ENCODE measurements at regions not wholly inside any gene's neighbourhood (a gene's known extent, or its start where the extent isn't known, plus 50 kb on each side); places are given as distances from the start of the nearest gene placed in this dataset.

DNA sequence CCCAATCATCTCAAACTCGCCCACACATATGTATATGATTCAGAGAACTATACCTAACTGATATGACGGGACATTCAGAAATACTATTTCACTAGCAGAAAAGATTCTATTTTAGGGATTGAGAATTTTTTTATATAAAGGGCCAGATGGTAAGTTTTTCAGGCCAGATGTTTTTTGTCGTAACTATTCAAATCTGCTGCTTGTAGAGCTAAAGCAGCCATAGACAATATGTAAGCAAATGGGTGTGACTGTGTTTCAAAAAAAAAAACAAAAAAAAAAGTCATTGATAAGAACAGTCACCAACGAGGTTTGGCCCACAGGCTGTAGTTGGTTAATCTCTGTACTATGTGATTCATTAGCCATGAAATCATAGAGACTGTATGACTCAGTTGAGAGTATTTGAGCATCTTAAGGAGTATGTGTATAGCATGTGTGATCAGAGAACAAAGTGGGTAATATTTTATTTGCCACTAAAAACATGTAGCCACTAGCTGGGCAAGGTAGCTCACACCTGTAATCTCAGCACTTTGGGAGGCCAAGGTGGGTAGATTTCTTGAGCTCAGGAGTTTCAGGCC lies 2724.7 kb downstream of the PCDH9 start:
- no peak overlapping the region for H3K4me2 ChIP-seq (ENCODE audit: low read depth, low read length)
- DNase-seq (ENCODE audit: low spot score) = no peak
- in situ Hi-C loops (cut with HindIII; ENCODE audit: extremely low pct_ligation_motif_present, low pct_unique_long_range_greater_than_20kb) (no loop called here), intact Hi-C loops (cut with micrococcal nuclease; ENCODE audit: unreplicated experiment) (no loop called here)
- H3K36me3 ChIP-seq (replicated peaks in 1 of 2; ENCODE audit: control insufficient read depth in 1 of 2, insufficient read depth in 2 of 2, low read length in 2 of 2) = no peaks in the 10 kb centered on the region
- TF ChIP-seq ZNF543 (CRISPR knock-in tag; IDR thresholded peaks at IDR 0.05) (no peak), ZNF44 (CRISPR knock-in tag; IDR thresholded peaks at IDR 0.05) (no peak), GPBP1L1 (CRISPR knock-in tag; IDR thresholded peaks at IDR 0.05) (no peak), TP53 (CRISPR knock-in tag; conservative IDR thresholded peaks at IDR 0.05) (no peak), ZNF230 (CRISPR knock-in tag; IDR thresholded peaks at IDR 0.05) (no peak), MEIS2 (CRISPR knock-in tag; IDR thresholded peaks at IDR 0.05) (no peak), RAD51 (IDR thresholded peaks at IDR 0.05; ENCODE audit: borderline replicate concordance) (no peak), E2F2 (CRISPR knock-in tag; IDR thresholded peaks at IDR 0.05; ENCODE audit: borderline replicate concordance) (no peak), SNAPC2 (CRISPR knock-in tag; IDR thresholded peaks at IDR 0.05) (no peak), CBFB (CRISPR knock-in tag; IDR thresholded peaks at IDR 0.05) (no peak), RORA (CRISPR knock-in tag; IDR thresholded peaks at IDR 0.05) (no peak), TOE1 (CRISPR knock-in tag; IDR thresholded peaks at IDR 0.05) (no peak), GATAD2A (CRISPR knock-in tag; IDR thresholded peaks at IDR 0.05) (no peak), SIX1 (CRISPR knock-in tag; IDR thresholded peaks at IDR 0.05; ENCODE audit: borderline replicate concordance) (no peak)
- WGBS (ENCODE audit: low lambda C conversion rate) = under 1% methylated on average over 4 of the region's 4 CpGs
- ATAC-seq = no peak
- no peaks in the 10 kb centered on the region for H3K79me2 ChIP-seq (ENCODE audit: insufficient read depth, low read length)
- H3K27me3 ChIP-seq (ENCODE audit: control insufficient read depth in 1 of 2, insufficient read depth in 2 of 2, low read length in 2 of 2) = no peaks in the 10 kb centered on the region
- no peak overlapping the region for H3K9ac ChIP-seq (ENCODE audit: insufficient read depth, low read depth, low read length)
- CTCF ChIA-PET (ENCODE audit: low intra/inter-chr PET ratio, low total read pairs) = no interaction called here
- no peaks in the 10 kb centered on the region for H4K20me1 ChIP-seq (ENCODE audit: insufficient read depth, low read length)
- no peak for FAIRE-seq
- POLR2A ChIA-PET = no interaction called here
- no peak overlapping the region for H2AFZ ChIP-seq (ENCODE audit: low read length)
- H3K9me3 ChIP-seq (ENCODE audit: low read length) = no peaks in the 10 kb centered on the region
- no peak overlapping the region for H3K27ac ChIP-seq (ENCODE audit: extremely low read length, insufficient read depth, low read length)
- no peaks in the 10 kb centered on the region for H3K4me1 ChIP-seq (ENCODE audit: insufficient read depth, low read length)
- H3K4me3 ChIP-seq (replicated peaks in 1 of 3; ENCODE audit: insufficient read depth in 1 of 3, low read depth in 2 of 3, low read length in 3 of 3) = no peak overlapping the region
- BruUV-seq (replicated peaks) = no TSS peak
